Spleen (tissue), 11 donors: ENCODE measurements at regions not wholly inside any gene's neighbourhood (a gene's known extent, or its start where the extent isn't known, plus 50 kb on each side); places are given as distances from the start of the nearest gene placed in this dataset.
"Not testable (repeated sequence)": the region's sequence is repeated elsewhere in the genome, so short reads cannot be mapped to it uniquely, and the experiment has no call there.

Source experiments
- DNase-seq: peaks from one replicate; pipeline ENCODE4 v3.0.0-alpha.2; 2020
- H3K27ac ChIP-seq, 8 donors: fragments of 200-600 bp; sonication (generic) in 7 of 8; 1 replicate in 4 of 8; 2 replicates in 4 of 8; pipeline versions ENCODE4 v1.5.0 to v1.8.0; 2016 to 2021; ENCODE audit warnings: inconsistent platforms in 4 of 8, mild to moderate bottlenecking in 4 of 8, moderate library complexity in 1 of 8
- H3K27me3 ChIP-seq, 7 donors: fragments of 200-600 bp; sonication (generic) in 6 of 7; replicated peaks in 1 of 7; 1 replicate in 4 of 7; 2 replicates in 3 of 7; pipeline versions ENCODE4 v1.5.0 to v1.8.0; 2016 to 2021; ENCODE audit warnings: inconsistent platforms in 3 of 7, mild to moderate bottlenecking in 1 of 7
- H3K36me3 ChIP-seq, 6 donors: fragments of 200-600 bp; sonication (generic) in 5 of 6; 1 replicate in 4 of 6; 2 replicates in 2 of 6; pipeline versions ENCODE4 v1.5.0 to v1.8.0; 2016 to 2021; ENCODE audit warnings: inconsistent platforms in 2 of 6
- H3K4me1 ChIP-seq, 6 donors: fragments of 200-600 bp; sonication (generic) in 5 of 6; 1 replicate in 3 of 6; 2 replicates in 3 of 6; pipeline versions ENCODE4 v1.5.0 to v1.8.0; 2016 to 2021; ENCODE audit warnings: inconsistent platforms in 3 of 6
- H3K4me3 ChIP-seq, 8 donors: fragments of 200-600 bp; sonication (generic) in 7 of 8; 1 replicate in 4 of 8; 2 replicates in 4 of 8; pipeline versions ENCODE4 v1.5.0 to v1.8.0; 2016 to 2021; ENCODE audit warnings: inconsistent platforms in 4 of 8, mild to moderate bottlenecking in 4 of 8, moderate library complexity in 2 of 8
- H3K9me3 ChIP-seq, 8 donors: fragments of 200-600 bp; sonication (generic) in 7 of 8; 1 replicate in 4 of 8; 2 replicates in 4 of 8; pipeline versions ENCODE4 v1.5.0 to v1.8.0; 2016 to 2021; ENCODE audit warnings: inconsistent platforms in 4 of 8
- POLR2A ChIP-seq, 3 donors: fragments of 450-650 bp; IDR thresholded peaks; one replicate each; pipeline ENCODE4 v1.5.1; 2017; ENCODE audit warnings: antibody characterized with exemption in 3 of 3, mild to moderate bottlenecking in 1 of 3
- POLR2AphosphoS5 ChIP-seq, 3 donors: sonication (generic); formaldehyde crosslinking; IDR thresholded peaks; one replicate each; pipeline ENCODE4 v1.5.1; 2017; ENCODE audit warnings: antibody characterized with exemption in 3 of 3
- WGBS, 5 donors: extraction: QIAGEN DNeasy Blood & Tissue Kit in 3 of 5; methylation state at CpG; one replicate each; pipeline versions ENCODE4 v1.1.5 to v1.1.7; 2013 to 2018; 5-methylcytosine and 5-hydroxymethylcytosine counted together
- intact Hi-C: fragments of 100-400 bp; cut with DNase I; formaldehyde crosslinking; loops from one replicate; pipeline ENCODE4 v1.15.0; 2023; ENCODE audit warnings: low total_unique reads
- TF ChIP-seq, protein P1 (sequence below), 11 experiments: fragments of 200-600 bp in 7 of 11; fragments of 450-650 bp in 4 of 11; sonication (generic) in 4 of 11; IDR thresholded peaks in 8 of 11; conservative IDR thresholded peaks in 3 of 11; 1 replicate in 7 of 11; 2 replicates in 4 of 11; pipeline versions ENCODE4 v1.4.0 to v1.8.0; 2016 to 2021; ENCODE audit warnings: antibody characterized with exemption in 11 of 11, inconsistent platforms in 4 of 11, mild to moderate bottlenecking in 1 of 11
- donor health status: healthy with polysubstance abuse.
- donor health status: DM: no; HTN: no; CAD: no; lungs with moderate emphysema.
- donor health status: DM: no; HTN: no; CAD: no.
- donor health status: Bipolar disorder and iron deficiency.
- donor health status: healthy.
- donor health status: DM: no; HTN: no; CAD: no.
- donor health status: DM: yes; HTN: yes; CAD: no.

GRCh38 chr2:224650815-224651439 lies 65.2 kb downstream of the CCDC195 start:
- TF ChIP-seq, protein P1, sequence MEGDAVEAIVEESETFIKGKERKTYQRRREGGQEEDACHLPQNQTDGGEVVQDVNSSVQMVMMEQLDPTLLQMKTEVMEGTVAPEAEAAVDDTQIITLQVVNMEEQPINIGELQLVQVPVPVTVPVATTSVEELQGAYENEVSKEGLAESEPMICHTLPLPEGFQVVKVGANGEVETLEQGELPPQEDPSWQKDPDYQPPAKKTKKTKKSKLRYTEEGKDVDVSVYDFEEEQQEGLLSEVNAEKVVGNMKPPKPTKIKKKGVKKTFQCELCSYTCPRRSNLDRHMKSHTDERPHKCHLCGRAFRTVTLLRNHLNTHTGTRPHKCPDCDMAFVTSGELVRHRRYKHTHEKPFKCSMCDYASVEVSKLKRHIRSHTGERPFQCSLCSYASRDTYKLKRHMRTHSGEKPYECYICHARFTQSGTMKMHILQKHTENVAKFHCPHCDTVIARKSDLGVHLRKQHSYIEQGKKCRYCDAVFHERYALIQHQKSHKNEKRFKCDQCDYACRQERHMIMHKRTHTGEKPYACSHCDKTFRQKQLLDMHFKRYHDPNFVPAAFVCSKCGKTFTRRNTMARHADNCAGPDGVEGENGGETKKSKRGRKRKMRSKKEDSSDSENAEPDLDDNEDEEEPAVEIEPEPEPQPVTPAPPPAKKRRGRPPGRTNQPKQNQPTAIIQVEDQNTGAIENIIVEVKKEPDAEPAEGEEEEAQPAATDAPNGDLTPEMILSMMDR (IDR thresholded peaks at IDR 0.05 in 8 of 11, conservative IDR thresholded peaks at IDR 0.05 in 3 of 11) = peak; percentile 35 to 81 (median 76)
- no peak for TF ChIP-seq POLR2AphosphoS5 (IDR thresholded peaks at IDR 0.05)
- DNase-seq = no peak

DNA sequence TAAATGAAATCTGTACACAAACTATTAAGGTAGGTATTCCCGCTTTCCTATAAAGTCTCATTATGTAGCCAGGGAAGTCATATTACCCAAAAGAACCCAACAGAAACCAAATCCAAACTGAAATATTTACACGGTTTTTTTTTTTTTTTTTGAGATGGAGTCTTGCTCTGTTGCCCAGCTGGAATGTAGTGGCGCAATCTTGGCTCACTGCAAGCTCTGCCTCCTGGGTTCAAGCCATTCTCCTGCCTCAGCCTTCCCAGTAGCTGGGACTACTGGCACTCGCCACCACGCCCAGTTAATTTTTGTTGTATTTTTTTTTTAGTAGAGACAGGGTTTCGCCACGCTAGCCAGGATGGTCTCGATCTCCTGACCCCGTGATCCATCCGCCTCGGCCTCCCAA lies 62.5 kb upstream of the CUL3 start:
- H3K27me3 ChIP-seq, H3K4me3 ChIP-seq, H3K36me3 ChIP-seq, DNase-seq, H3K9me3 ChIP-seq, H3K27ac ChIP-seq, intact Hi-C loops: not testable (repeated sequence)
- 90 to 96% (median 92%) methylated on average over 11 of the region's 11 CpGs for WGBS, 5 donors
- H3K4me1 ChIP-seq = peaks cover 0 to 11% (median 0%) of the 10 kb centered on the region in 6 donors

More at GRCh38 chr2:224650815-224651439, 65.2 kb downstream of the CCDC195 start:
- WGBS, 5 donors = 21 to 26% (median 25%) methylated on average over 6 of the region's 6 CpGs
- Histone ChIP-seq H3K4me1 (peaks cover 0 to 11% (median 0%) of the 10 kb centered on the region in 6 donors), H3K27ac (no peak overlapping the region), H3K4me3 (no peak overlapping the region), H3K27me3 (no peaks in the 10 kb centered on the region), H3K9me3 (peaks cover 0 to 7% (median 0%) of the 10 kb centered on the region in 8 donors), H3K36me3 (no peaks in the 10 kb centered on the region)
- intact Hi-C loops = loop anchor here (5.0 kb wide), 1 partner anchor 294 kb away; no protein-coding TSS in a partner anchor

DNA sequence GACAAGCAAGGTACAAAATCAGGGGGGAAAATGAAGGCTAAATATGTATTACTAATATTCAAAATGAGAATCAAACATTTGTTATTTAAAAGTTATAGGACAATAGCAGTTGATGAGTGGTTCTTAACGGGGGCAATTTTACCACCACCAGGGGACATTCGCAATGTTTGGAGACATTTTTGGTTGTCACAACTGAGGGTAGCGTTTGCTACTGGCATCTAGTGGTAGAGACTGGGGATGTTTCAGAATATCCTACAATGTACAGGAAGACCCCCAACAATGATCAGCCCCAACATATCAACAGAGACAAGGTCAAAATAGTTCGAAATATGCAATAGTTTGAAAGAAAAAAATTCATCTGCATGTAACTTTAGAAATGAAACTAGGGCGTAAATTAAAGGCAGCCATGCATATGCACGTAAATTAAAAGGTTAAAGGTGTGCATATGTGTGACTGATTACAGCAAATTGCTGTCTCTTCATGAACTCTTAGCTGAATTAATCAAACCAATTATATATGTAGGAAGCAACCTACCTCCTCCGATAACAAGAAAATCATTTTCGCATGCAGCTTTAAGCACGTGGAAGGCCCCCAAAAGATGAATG lies 61.2 kb upstream of the CUL3 start:
- Histone ChIP-seq H3K27ac (no peak overlapping the region), H3K9me3 (no peaks in the 10 kb centered on the region), H3K4me3 (no peak overlapping the region), H3K4me1 (peaks cover 0 to 11% (median 0%) of the 10 kb centered on the region in 6 donors), H3K36me3 (no peaks in the 10 kb centered on the region), H3K27me3 (no peaks in the 10 kb centered on the region)
- intact Hi-C loops = no loop called here
- WGBS, 5 donors = 50 to 56% (median 51%) methylated on average over 9 of the region's 9 CpGs
- TF ChIP-seq POLR2A (IDR thresholded peaks at IDR 0.05) = no peak
- no peak for TF ChIP-seq POLR2AphosphoS5 (IDR thresholded peaks at IDR 0.05)
- TF ChIP-seq, protein P1 (IDR thresholded peaks at IDR 0.05 in 8 of 11, conservative IDR thresholded peaks at IDR 0.05 in 3 of 11) = peak in 9 of 11 experiments; percentile 22 to 49 (median 35)
- no peak for DNase-seq

GRCh38 chr2:224645722-224646121 lies 60.6 kb upstream of the CUL3 start:
- 78 to 91% (median 85%) methylated on average over 4 of the region's 4 CpGs for WGBS, 5 donors
- Histone ChIP-seq H3K9me3 (no peaks in the 10 kb centered on the region), H3K4me1 (peaks cover 0 to 8% (median 0%) of the 10 kb centered on the region in 6 donors), H3K27me3 (no peaks in the 10 kb centered on the region), H3K36me3 (no peaks in the 10 kb centered on the region), H3K4me3 (no peak overlapping the region), H3K27ac (no peak overlapping the region)
- no peak for DNase-seq
- TF ChIP-seq POLR2AphosphoS5 (IDR thresholded peaks at IDR 0.05) = no peak
- no peak for TF ChIP-seq POLR2A (IDR thresholded peaks at IDR 0.05)
- TF ChIP-seq, protein P1 (IDR thresholded peaks at IDR 0.05 in 8 of 11, conservative IDR thresholded peaks at IDR 0.05 in 3 of 11) = no peak
- intact Hi-C loops = no loop called here
